HG03025 (cell line): ENCODE measurements at regions not wholly inside any gene's neighbourhood (a gene's known extent, or its start where the extent isn't known, plus 50 kb on each side); places are given as distances from the start of the nearest gene placed in this dataset.
A peak's percentile ranks its signal among the peaks of the same experiment; 100 is the strongest.
"Not testable (repeated sequence)": the region's sequence is repeated elsewhere in the genome, so short reads cannot be mapped to it uniquely, and the experiment has no call there.

Experiments used
- ATAC-seq: cut with Tn5 transposase; IDR thresholded peaks from one replicate; pipeline ENCODE4 v1.9.1; 2021; ENCODE audit warnings: mild to moderate bottlenecking, moderate library complexity; ENCODE audit not compliant: unreplicated experiment, low FRiP score

DNA sequence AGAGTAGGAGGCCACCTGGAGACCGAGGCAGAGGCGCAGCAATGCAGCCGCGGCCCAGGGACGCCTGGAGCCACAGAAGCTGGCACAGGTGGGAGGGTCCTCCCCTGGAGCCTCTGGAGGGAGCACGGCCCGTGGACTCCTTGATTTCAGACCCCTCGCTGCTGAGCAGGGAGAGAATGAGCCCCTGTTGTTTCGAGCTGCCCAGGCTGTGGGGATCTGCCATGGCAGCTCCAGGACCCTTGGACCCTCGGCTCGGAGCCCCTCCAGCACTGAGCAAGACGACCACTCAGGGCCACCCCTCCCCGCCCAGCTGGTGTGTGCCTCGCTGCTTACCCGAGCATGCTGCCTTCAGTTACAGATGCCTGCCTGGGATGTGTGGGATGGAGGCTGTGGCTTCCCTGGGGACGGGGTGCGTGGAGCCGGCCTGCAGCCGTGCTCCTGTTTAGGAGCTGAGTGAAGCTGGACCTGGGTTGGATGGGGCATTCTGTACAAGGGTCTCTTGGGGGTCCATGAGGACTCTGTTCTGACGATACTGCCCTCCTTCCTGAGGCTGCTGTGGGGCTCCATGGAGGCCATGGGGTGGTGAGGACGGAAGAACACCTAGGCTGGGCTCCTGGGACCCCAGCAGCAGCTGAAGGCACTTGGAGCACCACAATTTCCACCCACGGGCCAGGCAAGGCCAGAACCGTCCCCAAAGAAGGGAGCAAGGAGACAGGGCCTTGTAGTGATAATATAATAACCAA, 115.1 kb upstream of the LPCAT1 start:
- ATAC-seq: no peak

- no peak for ATAC-seq
Observed at GRCh38 chr5:1637639-1638481, 114.1 kb upstream of the LPCAT1 start.

DNA sequence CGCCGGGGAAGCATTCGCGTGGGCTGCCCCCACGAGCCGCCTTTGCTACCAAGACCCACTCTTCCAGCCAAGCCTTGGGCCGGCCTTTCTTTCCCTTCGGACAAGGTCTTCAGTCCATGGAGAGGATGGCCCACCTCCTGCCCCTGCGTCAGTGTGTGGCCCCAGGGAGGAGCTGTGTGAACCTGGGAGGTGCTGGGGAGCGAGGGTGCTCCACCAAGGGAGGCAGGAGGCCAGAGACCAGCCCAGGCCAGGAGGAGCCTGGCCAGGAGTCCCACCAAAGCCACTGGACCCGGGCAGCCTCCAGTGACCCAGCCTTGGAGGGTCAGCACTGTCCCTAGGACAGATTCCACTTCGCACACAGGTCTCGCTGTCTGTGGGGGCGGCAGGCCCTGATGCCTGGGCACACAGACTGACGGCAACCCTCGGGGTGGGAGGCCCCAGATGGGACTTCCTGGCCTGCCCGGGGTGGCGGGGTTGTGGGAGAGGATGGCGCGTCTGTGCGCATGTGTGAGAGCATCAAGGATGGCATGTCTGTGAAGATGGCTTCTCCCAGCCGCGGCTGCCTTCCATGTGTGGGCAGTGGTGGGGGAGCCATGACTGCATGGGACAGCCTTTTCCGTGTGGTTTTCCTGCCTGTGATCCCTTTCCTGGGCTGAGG, 113.3 kb upstream of the LPCAT1 start:
- ATAC-seq: no peak

DNA sequence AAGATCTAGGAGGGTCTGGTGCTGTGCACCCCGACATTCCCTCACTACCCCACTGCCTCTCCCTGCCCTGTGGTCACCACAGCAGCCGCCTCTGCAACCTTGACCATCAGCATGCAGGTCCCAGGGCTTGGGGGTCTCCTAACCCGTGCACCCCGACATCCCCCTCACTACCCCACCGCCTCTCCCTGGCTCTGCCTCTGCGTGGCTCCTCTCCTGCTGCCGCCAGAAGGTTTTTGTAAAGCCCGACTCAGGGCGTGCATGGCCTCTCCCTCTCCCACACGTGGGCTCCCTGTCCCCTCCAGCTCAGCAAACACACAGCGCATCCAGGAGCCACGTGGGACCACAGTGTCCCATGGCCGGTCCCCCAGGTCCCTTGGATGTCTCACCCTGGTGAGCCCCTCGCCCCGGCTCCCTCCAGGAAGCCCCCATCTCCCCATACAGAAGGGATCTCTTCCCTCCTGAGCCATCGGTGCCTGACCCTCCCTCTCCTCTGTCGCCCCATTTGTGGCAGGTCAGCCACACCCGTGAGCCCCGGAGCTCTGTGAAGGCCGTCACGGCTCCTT, 112.5 kb upstream of the LPCAT1 start:
- ATAC-seq: not testable (repeated sequence)

DNA sequence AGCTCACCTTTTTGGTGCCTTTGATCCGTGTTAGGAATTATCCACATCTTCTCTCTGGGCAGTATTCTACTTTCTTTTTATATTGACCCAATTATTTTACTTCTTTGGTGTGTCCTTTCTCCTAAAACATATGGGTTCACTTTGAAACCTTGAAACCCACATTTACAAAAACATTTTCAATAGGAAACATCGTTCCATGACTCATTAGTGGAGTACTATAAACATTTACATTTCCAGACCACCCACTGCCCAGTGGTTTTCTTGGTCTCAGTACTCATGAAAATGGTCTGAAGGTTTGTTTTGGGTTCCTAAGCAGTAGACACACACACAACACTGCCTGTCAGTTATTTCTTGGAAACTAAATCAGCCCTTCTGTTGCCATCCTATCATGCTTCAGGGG, 111.7 kb upstream of the LPCAT1 start:
- ATAC-seq: not testable (repeated sequence)

DNA sequence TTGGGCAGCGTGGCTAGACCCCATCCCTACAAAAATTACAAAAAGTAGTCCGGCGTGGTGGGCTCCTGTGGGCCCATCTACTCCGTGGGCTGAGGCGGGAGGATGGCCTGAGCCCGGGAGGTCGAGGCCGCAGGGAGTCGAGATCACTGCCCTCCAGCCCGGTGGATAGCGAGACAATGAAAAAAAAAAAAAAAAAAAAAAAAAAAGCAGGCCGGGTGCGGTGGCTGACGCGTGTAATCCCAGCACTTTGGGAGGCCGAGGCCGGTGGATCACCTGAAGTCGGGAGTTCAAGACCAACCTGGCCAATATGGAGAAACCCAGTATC, 110.5 kb upstream of the LPCAT1 start:
- ATAC-seq: no peak

DNA sequence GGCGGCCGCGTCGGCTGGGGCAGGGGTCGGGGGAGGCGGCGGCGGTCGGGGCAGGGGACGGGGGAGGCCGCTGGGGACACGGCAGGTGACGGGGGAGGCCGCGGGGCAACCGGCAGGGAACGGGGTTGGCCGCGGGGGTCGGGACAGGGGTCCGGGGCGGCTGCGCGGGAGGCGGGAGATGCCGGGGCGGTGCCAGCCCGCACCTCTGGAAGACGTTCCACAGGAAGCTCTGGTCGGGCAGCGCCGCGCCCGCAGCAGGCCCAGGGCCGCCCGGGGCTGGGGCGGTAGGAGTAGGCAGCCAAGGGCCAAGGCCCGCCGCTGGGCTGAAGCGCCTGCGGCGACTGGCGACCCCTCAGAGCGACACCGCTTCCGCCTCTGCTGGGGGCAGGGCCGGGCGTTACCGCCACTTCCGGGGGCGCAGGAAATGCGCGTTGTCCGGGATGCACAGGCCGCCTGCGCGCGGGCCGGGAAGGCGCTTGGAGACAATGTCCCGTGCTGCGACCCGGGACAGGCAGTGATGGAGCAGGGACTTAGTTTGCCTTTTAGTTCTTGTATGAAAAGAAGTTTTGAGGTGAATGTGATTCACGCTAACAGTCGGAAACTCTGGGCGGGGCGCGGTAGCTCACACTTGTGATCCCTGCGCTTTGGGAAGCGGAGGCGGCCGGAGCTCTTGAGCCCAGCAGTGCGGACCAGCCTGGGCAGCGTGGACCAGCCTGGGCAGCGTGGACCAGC, 110.0 kb upstream of the LPCAT1 start:
- peak; percentile 90 for ATAC-seq

DNA sequence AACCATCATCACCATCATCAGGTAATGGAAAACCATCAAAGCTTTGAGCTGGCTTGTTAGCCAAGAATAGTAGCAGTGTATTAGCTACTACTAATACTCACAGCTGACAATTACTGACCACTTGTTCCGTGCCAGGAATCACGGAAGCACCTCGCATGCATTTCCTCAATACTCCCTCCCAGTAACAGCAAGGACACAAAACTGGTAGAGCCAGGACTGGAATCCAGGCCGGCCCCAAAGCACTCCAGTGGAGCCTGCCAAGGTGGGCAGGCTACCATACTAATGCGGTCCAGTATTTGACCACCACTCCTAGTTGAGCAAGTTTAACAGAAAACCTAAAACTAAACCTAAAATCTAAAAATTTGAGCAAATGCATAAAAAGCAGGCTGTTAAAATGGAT, 107.2 kb upstream of the LPCAT1 start:
- ATAC-seq: not testable (repeated sequence)

- ATAC-seq: not testable (repeated sequence)
Observed at GRCh38 chr5:1626397-1626796, 102.6 kb upstream of the LPCAT1 start.

GRCh38 chr5:1619531-1619930, 95.8 kb upstream of the LPCAT1 start:
- ATAC-seq: not testable (repeated sequence)

DNA sequence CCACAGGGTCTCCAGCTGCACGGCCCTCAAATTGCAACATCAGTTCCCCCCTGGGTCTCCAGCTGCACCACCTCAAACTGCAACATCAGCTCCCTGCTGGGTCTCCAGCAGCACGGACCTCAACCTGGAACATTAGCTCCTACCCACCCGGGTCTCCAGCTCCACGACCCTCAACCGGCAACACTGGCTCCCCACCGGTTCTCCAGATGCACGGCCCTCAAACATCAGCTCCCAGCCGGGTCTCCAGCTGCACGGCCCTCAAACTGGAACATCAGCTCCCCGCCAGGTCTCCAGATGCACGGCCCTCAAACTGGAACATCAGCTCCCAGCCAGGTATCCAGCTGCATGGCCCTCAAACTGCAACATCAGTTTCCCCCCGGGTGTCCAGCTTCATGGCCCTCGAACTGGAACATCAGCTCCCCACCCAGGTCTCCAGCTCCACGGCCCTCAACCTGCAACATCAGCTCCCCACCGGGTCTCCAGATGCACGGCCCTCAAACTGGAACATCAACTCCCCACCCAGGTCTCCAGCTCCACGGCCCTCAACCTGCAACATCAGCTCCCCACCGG, 94.6 kb upstream of the LPCAT1 start:
- ATAC-seq: not testable (repeated sequence)

DNA sequence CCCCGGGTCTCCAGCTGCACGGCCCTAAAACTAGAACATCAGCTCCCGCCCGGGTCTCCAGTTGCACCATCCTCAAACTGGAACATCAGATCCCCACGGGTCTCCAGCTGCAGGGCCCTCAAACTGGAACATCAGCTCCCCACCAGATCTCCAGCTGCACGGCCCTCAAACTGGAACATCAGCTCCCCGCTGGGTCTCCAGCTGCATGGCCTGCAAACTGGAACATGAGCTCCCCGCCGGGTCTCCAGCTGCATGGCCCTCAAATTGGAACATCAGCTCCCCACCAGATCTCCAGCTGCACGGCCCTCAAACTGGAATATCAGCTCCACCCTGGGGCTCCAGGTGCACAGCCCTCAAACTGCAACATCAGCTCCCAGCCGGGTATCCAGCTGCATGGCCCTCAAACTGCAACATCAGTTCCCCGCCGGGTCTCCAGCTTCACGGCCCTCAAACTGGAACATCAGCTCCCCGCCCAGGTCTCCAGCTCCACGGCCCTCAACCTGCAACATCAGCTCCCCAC, 93.5 kb upstream of the LPCAT1 start:
- not testable (repeated sequence) for ATAC-seq

GRCh38 chr5:1613515-1613914, 89.8 kb upstream of the LPCAT1 start:
- not testable (repeated sequence) for ATAC-seq

- not testable (repeated sequence) for ATAC-seq
Observed at GRCh38 chr5:1610526-1610925, 86.8 kb upstream of the LPCAT1 start.

DNA sequence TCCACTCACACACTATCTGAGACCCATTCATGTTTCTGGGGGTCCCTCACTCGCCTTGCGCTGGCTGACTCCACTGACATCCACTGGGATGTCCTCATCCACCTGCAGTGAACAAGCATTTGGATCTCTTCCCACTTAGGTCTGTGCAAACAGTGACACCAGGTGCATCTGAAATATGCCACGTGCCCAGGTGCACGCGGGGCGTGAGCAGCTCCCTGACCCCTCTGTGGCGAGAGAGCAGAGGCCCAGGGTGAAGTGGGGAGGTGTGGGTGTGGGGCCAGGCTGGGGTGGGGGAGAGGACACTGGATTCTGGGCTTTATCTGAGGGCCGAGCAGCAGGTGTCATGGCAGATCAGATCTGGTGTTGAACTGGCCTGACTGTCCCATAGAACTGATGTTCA, 85.4 kb upstream of the LPCAT1 start:
- ATAC-seq: not testable (repeated sequence)

- ATAC-seq: not testable (repeated sequence)
Observed at GRCh38 chr5:1608336-1608735, 84.6 kb upstream of the LPCAT1 start.

DNA sequence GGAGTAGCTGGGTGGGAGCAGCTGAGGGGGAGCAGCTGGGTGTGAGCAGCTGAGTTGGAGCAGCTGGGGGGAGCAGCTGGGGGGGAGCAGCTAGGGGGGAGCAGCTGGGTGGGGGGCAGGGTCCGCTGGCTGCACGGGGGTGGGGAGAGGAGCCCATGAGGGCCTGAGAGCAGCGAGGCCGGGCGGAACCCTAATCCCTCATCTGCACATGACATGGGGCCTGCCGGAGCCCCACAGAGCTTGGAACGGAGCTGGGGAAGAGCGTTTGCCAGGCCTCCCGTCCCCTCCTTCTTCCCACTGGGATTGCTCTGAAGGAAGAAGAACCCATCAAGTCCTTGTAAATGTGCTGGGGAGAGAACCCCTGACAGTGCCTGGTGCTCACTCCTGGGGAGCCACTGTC, 83.2 kb upstream of the LPCAT1 start:
- ATAC-seq: not testable (repeated sequence)

DNA sequence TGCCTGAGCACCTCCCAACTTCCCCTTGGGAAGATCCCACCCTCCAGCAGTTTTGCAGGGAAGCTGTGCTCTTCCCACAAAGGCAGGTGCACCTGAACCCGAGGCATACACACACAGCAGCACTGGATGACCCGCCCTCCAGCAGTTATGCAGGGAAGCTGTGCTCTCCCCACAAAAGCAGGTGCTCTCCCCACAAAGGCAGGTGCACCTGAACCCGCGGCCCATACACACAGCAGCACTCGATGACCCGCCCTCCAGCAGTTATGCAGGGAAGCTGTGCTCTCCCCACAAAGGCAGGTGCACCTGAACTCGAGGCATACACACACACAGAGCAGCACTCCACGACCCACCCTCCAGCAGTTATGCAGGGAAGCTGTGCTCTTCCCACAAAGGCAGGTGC, 80.2 kb upstream of the LPCAT1 start:
- ATAC-seq: not testable (repeated sequence)

DNA sequence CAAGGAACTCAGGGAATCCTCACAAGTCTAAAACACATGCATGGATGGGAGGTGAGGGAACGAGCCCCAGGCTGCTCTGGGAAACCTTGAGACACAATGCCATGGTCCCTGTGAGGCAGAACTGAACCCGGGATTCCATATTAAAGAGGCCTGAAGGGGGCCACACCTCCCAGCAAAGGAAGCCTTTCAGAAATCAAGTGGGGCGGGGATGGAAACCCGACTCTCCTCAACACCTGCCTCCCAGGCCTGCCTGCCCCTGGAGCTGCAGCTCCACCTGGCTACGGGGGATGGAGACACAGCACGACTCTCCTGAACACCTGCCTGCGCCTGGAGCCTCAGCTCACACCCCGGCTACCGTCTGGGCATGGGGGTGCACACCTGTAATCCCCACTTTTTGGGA, 77.8 kb upstream of the LPCAT1 start:
- not testable (repeated sequence) for ATAC-seq
